ENCODE measurements at regions not wholly inside any gene's neighbourhood (a gene's known extent, or its start where the extent isn't known, plus 50 kb on each side); places are given as distances from the start of the nearest gene placed in this dataset.
A peak's percentile ranks its signal among the peaks of the same experiment; 100 is the strongest.
"Not testable (repeated sequence)": the region's sequence is repeated elsewhere in the genome, so short reads cannot be mapped to it uniquely, and the experiment has no call there.

DNA sequence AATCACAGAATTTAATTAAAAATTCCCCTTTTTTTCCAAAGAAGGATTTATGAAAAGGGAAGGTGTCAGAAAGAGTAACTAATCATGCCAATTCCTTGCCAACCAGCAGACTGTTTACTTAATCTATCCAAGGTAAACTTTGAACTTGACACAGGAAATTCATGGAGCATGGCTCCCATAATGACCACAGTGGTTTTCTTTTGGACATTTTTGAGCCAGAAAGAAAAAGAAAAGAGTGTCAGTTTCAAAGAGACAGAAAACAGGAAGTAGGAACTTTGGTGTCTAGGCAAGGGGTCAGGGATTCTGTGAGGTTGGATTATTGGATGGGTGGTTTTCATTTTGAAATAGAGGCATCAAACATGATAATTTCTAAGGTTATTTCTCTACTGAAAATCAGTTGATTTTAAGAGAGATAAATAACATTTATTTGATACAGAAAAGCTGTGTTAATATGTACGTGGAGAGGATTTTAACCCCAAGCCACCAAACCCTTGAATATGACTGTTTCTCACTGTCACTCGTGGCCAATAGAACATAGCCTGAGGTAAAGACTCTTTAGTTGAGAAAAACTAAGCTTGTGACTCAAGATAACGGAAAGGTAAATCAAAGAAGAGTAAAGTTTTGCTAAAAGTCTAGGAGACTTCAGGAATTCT, 196.1 kb downstream of the TTC6 start:
- DNase-seq: no peak

DNA sequence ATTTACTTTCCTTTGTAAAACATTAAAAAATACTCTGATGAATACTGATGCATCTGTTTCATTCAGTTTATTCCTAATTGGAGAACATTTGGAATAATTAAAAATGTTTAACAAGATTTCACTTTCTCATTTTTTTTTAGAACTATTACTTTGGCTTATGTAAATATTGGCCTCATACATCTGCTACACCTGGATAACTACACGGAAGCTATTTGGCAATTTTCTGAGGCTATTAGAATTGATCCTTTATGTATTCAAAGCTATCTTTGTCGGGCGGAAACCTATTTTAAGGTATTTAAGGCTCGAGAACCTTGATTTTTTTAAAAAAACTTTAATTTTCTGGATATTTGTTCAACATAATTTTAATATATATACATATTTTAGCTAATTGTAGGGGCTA, 196.7 kb downstream of the TTC6 start:
- DNase-seq: no peak

DNA sequence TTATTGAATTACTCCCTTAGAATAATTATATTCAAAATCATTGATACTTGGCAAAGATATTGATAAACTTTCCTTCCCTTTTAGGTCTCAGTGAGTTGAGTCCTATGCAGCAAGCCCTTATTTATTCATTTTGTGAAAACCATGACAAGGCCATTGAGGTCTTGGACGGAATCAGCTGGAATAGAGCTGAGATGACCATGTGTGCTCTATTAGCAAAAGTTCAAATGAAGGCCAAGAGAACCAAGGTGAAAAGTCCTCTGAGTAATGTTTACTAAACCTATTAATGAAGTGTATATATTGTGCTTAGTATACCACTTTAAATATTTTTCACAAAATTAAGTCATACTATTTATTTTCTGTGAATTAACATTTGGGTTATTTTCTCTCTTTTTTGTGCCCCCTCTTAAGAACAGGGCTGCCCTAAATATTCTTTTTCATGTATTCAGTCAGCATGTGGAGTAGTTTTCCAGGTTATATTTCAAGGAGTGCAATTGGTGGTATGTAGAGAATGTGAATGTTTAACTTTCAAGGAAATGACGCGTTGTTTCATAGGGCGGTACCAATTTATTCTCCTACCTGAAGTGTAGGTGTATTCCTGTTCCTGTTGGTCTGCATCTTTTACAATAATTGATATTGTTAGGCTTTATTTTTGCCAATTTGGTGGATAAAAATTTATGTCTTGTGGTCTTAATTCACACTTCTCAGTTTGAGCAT, 201.4 kb downstream of the TTC6 start:
- DNase-seq: no peak

DNA sequence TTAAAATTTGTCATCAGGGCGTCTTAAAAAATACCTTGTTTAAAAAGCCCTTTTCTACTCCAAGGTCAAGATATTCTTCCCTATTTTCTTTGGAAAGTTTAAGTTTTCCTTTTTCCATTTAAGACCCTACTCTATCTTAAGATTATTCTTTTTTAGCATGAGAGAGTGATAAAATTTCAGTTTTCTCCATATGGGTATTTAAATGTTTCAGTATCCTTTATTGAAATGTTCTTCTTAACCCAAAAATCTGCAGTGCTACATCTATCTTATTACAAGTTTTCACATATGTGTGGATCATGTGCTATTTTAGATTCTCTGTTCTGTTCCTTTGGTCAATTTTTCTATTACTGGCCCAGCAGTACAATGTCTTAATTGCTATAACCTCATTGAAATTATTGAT, 202.2 kb downstream of the TTC6 start:
- no peak for DNase-seq

DNA sequence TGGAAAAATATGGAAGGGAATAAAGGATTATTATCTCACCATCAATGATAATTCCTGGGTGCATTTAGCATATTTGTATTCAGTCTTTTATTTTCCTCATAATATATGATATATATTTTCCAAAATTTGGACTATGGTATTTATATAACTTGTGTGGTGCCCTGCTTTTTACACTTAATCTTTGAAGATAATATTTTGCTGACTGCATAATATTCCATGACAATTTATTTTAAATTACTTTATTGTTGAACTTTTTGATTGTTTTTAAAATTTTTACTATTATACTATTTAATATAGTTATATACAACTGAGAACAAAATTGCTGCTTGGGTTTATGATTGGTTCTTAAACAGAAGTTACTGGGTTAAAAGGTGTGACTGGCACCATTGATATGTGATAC, 212.3 kb downstream of the TTC6 start:
- DNase-seq: no peak

DNA sequence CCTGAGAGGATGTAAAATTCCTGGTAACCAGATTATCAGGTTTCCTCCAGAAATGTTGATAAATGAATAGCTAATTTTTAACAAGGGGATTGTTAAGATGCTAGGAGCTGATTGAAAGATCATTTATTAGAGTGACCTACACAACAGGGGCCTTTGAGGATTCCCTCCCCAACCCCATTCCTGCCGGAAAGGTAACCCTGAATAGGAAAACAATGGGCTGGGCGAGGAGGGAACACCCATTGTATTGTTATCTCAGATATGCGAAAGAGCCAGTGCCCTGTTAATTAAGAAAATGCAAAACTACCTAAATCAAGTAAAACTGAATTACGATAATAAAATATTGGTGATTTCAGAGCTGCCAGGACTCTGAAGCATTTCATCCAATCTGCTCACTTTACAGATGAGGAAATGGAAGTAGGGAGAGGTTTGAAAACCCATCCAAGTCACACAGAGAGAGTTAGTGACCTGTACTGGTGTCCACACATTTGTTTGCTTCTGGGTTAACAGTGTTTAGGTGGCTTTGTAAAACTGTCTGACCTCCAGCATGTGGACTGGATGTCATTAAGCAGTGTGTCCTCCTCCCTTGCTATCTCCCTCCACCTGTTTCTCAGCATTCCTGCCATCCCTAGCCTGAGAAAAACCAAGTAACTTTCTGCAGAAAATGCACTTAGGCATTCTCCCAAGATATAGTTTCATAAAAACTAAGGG, 214.8 kb downstream of the TTC6 start:
- DNase-seq: no peak

DNA sequence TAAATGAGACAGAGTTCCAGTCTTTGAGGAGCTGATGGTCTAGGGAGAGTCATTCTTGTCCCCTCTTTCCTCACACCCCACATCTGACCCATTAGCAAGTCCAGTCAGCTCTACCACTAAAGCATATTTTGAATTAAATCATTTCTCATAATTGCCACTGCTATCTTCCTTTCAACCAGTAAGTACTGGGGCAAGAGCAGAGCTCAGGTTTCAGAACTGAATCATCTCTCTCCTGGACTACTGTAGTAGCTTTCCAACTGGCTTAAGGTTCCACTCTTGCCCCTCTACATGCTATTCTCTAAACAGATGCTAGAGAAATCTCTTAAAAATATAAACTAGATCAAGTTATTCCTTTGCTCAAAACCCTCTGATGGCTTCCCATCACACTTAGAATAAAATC, 218.3 kb downstream of the TTC6 start:
- peak; percentile 9 for DNase-seq

DNA sequence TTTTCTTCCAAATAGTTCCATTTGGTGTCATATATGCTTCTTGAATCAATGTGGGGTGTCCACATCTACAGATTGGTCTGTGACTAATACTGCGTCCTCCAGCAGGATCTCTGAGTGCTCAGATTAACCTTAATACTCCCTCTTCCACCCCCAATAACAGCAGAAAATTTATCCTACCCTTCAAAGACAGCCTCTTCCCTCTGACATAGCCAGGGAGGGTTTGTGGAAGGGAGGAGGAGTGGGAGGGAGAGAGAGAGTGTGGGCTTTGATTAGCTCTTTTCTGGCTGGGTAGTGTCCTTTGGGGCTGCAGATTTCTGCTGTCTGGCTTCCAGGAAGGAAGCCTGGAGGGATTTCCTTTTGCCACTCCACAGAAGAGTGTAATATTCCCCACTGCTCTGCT, 220.7 kb downstream of the TTC6 start:
- DNase-seq: no peak

DNA sequence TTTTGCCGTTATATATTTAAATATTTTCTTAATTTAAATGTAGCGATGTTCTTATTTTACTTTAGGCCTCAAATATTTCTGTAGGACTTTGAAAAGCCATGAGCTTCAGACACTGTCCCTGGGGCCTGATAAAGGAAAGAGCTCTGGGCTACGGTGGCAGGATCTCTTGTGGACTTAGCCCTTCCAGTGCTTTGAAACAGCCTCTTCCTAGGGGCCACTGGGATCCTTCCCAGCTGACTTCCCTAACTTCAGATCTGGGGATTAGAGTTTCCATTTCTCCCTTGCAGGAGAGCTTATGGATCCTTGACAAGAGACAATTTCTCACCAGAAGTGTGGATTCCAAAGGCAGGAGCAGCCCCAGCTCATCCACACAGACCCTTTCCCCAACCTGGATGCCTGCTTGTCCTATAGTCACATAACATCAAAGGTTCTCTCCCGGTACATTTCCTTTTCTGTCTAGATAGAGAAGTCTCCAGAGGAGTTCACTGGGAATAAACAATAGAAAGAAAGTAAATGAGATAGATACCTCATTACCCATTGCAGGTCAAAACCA, 221.4 kb downstream of the TTC6 start:
- DNase-seq: no peak

DNA sequence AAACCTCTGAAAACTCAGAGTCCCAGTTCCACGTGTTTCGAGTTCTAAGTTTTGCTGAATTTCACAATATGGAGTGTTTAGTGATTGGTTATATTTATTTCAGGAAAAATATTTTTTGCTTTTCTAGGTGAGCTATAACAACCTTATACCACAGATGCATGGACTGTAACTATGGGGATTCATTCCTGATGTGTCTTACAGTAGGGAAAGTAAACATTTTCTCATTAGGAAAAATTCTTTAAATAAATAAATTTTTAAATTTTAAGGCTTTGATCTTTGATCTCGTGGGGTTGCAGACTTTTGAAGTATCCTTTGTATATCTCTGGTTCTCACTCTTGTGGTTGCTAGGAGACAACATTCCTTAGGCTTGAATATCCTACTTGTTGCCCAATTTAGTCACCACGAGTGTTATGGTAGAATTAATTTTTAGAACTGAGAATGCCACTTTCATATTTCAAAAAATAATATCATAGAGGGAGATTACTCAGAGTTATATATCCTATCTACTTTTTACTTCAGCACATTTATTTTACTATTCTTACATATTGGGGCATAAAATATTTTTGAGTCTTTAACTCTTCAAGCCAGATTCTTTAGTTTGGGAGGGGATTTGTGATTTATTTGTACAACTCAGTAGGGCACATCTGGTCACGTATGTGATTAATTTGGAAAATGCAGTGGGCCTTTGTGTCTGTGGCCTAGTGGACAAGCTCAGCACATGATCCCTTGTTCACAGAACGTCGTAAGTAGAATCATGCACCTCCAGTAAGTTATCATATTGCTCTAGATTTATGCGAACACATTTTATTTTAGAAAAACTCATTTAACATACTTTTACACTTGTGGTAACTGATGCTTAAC, 224.0 kb downstream of the TTC6 start:
- peak; percentile 88 for DNase-seq

DNA sequence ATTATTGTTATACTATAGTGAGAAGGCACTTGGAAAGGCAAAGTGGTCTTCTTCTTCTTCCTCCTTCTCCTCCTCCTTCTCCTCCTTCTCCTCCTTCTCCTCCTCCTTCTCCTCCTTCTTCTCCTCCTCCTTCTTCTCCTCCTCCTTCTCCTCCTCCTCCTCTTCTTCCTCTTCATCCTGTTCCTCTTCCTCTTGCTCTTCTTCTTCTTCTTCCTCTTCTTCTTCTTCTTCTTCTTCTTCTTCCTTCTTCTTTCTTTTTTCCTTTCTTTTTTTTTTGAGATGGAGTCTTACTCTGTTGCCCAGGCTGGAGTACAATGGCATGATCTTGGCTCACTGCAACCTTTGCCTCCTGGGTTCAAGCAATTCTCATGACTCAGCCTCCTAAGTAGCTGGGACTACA, 225.4 kb downstream of the TTC6 start:
- not testable (repeated sequence) for DNase-seq

DNA sequence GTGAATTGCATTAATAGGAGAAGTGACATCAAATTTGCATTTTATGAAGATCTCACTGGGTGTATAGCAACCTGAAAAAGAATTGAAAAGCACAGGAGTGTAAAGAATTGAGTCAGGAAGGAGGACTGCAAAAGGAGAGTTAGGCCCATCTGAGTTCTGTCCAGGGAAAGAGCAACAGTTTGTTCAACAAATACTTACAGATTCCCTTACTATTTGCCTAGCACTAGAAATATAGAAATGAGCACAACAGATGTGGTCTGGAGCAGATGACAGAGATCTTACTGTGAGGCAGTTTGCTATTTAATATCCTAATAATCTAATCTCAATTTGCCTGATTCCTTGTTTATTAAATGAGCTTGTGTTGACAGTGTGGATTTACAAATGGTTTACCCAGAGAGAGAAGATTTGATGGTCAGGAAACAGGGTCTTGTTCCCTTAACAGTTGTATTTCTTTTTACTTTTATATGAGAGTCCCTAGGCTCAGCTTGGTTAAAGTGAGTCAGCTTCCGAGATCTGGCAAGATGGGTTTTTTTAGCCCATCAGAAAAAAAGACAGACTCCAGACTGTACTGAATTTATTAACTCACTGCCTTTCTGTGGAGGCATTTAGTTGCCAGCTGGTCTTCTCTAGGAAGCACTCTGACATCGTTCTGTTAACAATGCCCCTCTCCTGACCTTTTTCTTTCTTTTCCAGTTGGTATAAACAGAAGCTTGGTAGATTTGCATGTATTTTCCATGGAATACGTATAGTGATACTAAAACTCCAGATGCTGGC, 229.7 kb downstream of the TTC6 start:
- DNase-seq: peak; percentile 9

DNA sequence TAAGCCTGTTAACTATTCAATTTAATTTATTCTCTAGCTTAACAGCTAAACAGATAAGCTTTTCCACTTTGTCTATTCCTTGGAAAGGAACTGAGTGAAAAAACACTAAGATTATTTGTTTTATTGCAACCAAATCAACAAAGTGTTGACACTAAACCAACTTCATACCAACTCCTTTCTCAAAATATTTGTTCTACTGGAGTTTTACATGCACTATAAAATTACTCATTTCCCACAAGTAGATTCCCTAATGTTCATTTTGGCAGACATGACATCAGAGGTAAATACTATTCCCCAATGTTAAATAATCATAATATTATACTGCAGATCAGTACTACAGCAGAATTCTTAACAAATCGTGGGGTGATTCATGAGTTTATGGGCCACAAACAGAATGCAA, 231.4 kb downstream of the TTC6 start:
- DNase-seq: no peak

DNA sequence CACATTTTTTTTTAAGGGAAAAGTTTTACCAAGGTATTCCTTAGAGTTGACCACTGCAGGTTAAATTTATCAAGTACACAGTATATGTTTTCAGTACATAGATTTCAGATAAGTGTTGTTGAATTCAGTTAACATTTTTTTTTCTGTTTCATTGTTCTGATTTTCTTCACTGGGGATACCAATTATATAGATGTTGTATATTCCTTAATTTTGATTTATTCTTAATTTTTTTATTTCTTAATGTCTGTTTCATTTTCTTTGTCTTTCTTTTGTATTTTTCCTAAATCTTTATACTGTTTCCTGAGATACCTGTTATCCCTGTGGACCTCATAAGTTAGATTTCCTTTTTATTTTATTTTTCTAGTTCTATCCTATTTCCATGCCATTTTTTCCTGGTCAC, 234.8 kb downstream of the TTC6 start:
- no peak for DNase-seq

DNA sequence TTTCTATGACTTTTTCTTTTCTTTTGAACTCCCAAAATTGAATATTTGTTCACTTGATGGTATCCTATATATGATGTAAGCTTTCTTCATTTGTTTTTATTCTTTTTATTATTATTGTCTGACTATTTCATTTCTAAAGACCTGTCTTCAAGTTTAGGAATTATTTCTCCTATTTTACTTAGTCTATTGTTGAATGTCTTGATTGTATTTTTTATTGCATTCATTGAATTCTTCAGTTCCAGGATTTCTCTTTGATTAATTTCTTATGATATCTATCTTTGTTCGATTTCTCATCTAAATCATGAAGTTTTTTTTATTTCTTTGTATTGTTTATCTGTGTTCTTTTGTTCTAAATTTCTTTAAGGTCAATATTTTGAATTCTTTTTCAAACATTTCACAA, 238.8 kb downstream of the TTC6 start:
- DNase-seq: no peak

DNA sequence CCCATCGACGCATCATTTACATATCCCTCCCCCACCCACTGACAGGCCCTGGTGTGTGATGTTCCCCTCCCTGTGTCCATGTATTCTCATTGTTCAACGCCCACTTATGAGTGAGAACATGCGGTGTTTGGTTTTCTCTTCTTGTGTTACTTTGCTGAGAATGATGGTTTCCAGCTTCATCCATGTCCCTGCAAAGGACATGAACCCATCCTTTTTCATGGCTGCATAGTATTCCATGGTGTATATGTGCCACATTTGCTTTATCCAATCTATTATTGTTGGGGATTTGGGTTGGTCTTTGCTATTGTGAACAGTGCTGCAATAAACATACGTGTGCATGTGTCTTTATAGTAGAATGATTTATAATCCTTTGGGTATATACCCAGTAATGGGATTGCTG, 243.3 kb downstream of the TTC6 start:
- not testable (repeated sequence) for DNase-seq

DNA sequence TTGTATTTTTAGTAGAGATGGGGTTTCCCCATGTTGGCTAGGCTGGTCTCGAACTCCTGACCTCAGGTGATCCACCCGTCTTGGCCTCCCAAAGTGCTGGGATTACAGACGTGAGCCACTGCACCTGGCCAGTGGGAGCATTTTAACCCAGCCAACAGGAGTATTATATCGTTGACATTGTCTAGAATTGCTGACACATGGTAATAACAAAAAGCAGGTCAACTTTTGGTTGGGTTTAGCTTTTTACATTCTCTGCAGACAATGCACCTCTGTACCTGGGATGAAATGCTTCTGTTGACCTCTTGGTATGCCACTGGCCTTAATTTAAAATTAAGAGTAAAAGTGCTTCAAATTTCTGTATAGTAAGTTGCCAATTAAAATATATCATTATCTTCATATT, 245.6 kb downstream of the TTC6 start:
- DNase-seq: not testable (repeated sequence)

DNA sequence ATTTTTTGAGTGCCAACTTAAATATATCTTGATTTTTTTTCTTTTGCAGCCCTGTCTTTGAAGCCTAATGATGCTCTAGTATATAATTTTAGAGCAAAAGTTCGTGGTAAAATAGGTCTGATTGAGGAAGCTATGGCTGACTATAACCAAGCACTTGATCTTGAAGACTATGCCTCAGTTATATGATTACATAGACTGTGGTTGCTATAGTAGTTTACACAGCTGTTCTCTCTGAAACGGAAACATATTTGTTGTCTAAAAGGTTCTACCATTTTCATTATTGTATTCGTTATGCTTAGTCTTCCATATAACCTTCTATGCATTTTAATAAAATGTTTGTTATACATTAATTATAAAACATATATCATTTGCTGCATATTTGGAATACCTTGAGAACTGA, 246.7 kb downstream of the TTC6 start:
- DNase-seq: no peak

DNA sequence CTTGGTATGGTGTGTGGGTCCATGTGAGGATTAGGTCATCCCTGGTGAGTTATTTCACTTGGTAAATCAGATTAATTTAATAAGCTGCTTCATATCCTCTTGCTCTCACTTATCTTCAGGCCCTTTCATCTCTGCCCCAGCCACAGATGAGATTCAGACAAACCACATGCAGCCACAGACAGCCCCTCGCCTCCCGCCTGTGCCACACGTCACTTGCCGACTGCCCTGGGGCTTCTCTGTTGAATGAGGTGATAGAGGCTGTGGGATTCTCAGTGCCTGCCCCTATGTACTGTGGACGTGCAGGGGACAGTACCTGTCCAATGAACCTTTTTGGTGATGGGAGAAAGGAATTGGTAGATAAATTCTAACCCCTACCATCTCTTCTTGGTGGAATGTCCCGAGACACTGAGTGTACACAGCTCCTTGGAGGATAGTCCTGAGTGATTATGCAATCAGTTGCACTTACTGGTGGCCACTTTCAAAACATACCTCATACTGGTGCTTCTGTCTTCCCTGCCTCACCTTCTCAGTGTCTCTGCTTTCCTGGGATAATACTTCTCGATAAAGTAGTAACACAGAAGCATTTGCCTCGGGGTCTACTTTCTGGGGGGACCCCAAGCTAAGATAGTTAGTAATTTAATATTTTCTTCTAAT, 248.7 kb downstream of the TTC6 start:
- DNase-seq: no peak

DNA sequence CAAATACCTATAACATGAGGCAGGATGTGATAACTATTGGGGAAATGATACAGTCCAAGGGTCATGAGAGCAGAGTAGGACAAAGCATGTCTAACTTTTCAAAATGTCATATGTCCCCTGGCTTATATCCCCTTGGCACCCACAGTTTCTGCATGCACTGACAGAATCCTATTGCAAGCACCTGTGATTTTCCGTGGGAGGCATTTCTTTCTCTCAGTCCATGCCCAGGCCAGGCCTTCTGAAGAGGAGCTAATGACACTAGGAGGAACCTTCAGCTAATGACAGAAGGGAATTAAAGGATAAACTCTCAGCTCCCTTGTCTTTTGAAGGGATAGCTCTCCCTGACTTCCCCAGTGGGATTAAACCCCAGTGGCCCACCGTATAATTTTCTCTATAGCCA, 249.2 kb downstream of the TTC6 start:
- DNase-seq: no peak

DNA sequence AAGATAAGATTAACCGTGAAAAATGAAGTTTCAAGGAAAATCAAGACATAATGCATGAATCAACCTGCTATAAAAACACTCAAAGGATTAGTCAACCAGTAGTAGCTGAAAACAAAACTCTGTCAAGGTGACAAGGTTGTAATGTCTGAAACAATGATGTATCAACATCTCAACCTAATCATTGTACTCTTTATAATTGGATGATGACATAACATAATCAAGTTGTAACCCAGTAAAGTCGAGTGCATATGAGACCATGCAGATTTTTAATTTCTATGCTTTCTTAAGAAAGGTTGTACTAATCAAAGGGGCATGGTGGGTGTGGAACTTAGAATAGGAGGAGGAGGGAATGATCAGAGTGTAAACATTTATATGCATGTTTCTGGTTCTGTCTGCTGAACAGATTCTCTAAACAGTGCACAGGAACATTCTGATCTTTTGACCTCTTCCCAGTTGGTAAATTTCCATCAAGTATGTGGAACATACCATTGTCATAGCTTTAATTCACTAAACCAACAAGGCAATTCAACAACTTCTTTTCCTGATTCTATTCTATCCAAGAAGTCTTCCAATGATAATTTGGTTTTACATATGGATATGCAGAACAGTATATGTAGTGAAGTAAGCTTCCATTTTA, 253.7 kb downstream of the TTC6 start:
- no peak for DNase-seq
